ENCODE measurements at regions not wholly inside any gene's neighbourhood (a gene's known extent, or its start where the extent isn't known, plus 50 kb on each side); places are given as distances from the start of the nearest gene placed in this dataset.
"Not testable (repeated sequence)": the region's sequence is repeated elsewhere in the genome, so short reads cannot be mapped to it uniquely, and the experiment has no call there.

- no peak for DNase-seq (ENCODE audit: low spot score)
Observed at GRCh38 chr20:52098186-52098585, 93.4 kb downstream of the ZFP64 start.

GRCh38 chr20:52096117-52096516 is 95.5 kb downstream of the ZFP64 start:
- DNase-seq (ENCODE audit: low spot score) = no peak

DNA sequence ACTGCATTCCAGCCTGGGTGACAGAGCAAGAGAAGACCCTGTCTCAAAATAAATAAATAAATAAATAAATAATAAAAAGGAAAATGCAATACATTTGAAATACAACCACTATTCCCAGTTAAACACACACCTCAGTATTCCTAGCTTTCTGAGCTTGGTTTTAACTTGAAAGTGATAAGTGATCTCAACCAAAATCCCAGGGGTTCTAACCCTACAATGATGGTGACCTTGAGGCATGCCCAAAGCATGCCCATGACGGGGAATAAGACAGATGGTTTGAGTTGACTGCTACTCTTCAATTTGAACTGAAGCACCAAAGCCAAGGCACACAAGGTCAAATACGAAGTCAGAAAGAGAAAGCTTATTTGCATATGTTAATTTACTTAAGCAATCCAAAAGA is 96.9 kb downstream of the ZFP64 start:
- no peak for DNase-seq (ENCODE audit: low spot score)

- DNase-seq (ENCODE audit: low spot score) = no peak
Observed at GRCh38 chr20:52093575-52093974, 98.0 kb downstream of the ZFP64 start.

- no peak for DNase-seq (ENCODE audit: low spot score)
Observed at GRCh38 chr20:52090035-52090434, 101.5 kb downstream of the ZFP64 start.

- DNase-seq (ENCODE audit: low spot score) = peak; percentile 87
Observed at GRCh38 chr20:52087471-52087870, 104.1 kb downstream of the ZFP64 start.

GRCh38 chr20:52086878-52087277 is 104.7 kb downstream of the ZFP64 start:
- DNase-seq (ENCODE audit: low spot score) = no peak

DNA sequence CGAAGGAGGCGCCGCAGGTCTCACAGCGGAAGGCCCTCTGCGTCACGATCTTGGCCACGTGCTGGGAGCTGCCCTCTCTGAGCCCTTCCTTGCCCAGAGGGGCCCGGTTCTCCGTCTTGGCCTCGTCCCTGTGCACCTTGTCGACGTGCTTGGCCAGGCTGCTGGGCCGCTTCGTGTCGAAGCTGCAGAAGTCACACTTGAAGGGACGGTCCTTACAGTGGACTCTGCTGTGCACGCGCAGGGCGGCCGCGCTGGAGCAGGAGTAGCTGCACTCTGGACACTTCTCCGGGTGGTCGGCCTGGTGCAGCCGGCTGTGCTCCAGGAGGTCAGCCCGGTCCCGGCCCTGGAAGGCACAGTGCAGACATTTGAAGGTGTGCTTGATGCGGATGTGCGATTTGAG is 106.9 kb downstream of the ZFP64 start:
- no peak for DNase-seq (ENCODE audit: low spot score)

- DNase-seq (ENCODE audit: low spot score) = peak; percentile 50
Observed at GRCh38 chr20:52083627-52084232, 107.8 kb downstream of the ZFP64 start.

DNA sequence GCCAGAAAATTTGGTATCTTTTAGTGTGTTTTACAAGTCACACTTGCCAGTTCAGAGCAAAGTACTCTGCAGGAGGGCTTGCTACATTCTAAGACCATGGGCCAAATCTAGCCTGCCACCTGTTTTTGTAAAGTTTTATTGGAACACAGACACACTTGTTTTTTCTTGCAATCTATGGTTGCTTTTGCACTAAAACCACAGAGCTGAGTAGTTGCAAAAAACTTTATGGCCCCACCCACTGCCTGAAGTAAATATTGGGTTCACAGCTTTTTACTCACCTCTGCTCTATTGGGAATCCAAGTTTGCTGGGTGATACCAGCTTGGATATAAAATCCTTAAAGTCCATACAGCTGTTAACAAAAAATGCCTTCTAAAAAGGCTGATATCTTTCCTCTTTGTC is 109.0 kb downstream of the ZFP64 start:
- DNase-seq (ENCODE audit: low spot score) = no peak

DNA sequence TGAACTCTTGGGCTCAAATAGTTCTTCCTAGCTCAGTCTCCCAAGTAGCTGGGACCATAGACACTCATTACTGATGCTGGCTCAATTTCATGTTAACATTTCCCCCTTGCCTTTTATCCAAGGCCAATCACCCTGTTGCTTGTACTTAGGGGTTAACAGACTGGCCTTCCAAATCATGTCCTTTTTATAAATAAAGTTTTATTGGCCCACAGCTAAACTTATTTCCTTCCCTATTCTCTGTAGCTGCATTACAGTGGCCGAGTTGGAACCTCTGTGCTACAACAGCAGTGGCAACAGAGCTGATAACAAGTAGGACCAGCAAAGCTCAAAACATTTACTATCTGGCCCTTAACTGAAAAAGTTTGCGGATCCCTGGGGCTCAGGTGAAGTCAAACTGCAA is 109.8 kb downstream of the ZFP64 start:
- no peak for DNase-seq (ENCODE audit: low spot score)

DNA sequence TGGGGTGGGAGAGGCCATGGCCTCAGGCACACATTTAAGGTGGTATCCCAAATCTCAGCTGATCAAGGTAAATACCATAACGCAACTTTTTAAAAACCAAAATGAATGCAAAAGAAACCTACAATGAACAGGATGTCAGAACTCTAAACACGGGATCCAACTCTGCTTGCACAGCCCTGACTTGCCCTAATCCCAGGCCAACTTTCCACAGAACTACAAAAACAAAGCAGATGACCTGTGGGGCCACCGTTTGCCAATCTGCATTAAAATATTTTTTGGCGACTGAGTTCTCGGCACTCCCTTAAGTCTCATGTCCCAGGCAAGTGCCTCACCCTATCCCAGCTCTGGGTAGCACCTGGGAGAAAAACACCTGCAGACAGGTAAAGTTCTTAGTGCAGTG is 110.5 kb downstream of the ZFP64 start:
- DNase-seq (ENCODE audit: low spot score) = no peak

DNA sequence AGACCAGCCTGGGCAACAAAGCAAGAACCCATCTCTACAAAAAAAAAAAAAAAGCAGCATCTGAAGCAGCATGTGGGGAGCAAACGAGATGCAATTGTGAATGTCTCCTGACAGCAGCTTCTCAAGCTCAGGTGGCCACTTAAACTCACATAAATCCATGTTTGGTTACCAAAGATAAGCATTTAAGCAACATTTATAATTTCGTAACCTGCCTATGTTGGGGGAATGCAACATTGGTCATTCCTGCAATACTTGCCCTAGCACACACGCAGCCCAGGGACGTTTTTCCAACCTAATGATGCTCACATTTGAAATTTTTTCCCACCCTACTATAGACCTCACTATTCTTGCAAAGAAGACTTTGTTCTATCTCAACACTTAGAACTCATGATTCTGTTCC is 113.3 kb downstream of the ZFP64 start:
- DNase-seq (ENCODE audit: low spot score) = no peak

- no peak for DNase-seq (ENCODE audit: low spot score)
Observed at GRCh38 chr20:52076164-52076563, 115.4 kb downstream of the ZFP64 start.

- DNase-seq (ENCODE audit: low spot score) = no peak
Observed at GRCh38 chr20:52075400-52075799, 116.2 kb downstream of the ZFP64 start.

- DNase-seq (ENCODE audit: low spot score) = no peak
Observed at GRCh38 chr20:52071136-52071535, 120.4 kb downstream of the ZFP64 start.

- no peak for DNase-seq (ENCODE audit: low spot score)
Observed at GRCh38 chr20:52064931-52065330, 126.6 kb downstream of the ZFP64 start.

- no peak for DNase-seq (ENCODE audit: low spot score)
Observed at GRCh38 chr20:52062452-52063209, 128.9 kb downstream of the ZFP64 start.

DNA sequence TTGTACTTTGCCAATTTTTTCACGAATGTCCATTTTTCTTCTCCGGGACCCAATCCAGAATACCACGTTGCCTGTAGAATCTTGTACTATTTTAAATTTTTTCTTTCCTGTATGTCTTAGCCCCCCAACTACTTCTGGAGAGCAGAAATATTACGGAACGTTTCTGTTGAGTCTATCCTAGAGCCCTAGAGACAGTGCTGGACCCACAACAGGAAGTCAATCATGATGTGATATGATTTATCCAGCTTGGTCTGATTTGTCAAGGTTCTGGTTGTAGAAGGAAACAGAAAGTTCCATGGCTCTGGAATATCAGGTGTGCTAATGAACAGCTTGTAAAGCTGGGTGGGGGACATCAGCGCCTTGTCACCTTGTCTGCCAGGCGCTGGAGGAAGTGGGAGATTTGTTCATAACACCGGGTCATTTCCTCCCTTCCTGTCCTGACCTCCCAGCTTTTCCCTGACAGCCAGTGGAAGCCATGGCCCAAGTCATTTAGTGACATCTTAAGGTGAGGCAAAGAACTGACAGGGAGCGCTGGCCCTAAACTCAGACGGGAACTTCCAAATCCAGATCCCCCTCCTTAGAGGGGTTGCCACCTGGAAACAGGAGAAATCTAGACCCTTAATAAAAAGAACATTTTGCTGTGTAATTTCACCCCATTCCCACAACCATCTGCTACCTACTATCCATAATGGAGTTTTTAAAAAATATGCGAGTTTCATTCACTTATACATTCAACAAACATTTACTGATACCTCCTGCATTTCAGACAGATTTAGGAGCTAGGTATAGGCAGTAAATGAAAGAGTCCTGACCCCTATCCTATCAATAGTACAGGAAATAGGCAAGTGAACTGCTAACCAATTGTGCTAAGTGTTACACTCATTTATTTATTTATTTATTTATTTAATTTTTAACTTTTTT is 130.5 kb downstream of the ZFP64 start:
- peak; percentile 44 for DNase-seq (ENCODE audit: low spot score)

DNA sequence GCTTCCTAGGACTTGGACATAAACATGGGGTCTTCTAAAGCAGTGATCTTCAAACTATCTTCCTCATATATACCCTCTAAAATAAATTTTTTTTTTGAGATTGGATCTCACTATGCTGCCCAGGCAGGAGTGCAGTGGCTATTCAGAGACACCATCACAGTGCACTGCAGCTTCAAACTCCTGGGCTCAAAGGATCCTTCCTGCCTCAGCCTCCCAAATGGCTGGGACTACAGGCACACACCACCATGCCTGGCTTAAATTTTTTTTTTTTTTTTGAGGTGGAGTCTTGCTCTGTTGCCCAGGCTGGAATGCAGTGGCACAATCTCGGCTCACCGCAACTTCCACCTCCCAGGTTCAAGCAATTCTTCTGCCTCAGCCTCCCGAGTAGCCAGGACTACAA is 134.4 kb downstream of the ZFP64 start:
- DNase-seq (ENCODE audit: low spot score) = not testable (repeated sequence)

DNA sequence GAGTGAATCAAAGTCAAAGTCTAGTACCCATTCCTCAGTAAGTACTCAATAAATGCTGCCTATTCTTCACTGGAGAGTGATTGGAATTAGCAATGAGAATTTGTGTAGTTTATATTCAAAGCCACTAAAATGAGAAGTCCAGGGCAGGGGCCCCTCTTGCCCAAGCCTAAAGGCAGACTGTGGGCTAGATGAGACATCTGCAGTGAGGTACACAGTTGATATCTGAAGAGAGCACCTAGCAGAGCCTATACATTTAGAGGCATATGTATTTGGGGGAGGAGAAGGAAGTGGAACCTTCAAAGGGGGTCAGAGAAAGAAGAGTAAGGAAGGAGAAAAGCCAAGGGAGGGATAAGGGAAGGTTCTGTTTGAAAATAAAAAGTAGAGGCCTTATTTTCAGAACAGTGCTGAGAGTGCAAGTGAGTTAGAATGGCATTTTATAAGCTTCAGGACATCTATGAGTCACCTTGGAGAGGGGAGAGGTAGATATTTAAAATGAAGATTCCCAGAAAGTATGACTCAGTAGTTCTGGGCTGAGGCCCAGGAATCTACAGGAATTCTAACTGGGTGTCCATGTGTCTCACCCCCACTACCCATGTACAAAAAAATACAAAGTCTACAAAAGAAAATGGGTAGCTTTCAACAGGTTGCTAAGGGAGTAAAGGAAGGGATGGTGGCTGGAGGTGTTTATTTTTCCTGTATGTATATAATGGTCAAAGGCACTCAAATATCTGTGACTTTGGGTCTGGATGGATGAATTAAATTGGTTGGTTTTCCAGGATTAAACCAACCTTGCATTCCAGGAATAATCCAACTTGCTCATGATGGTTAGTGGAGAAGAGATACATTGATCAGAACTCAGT is 135.1 kb downstream of the ZFP64 start:
- DNase-seq (ENCODE audit: low spot score) = peak; percentile 93

GRCh38 chr20:52054123-52054522 is 137.5 kb downstream of the ZFP64 start:
- no peak for DNase-seq (ENCODE audit: low spot score)

All from kidney tubule cell (primary cell).